Panc1 (cell line): ENCODE measurements at regions not wholly inside any gene's neighbourhood (a gene's known extent, or its start where the extent isn't known, plus 50 kb on each side); places are given as distances from the start of the nearest gene placed in this dataset.

Source experiments
- CTCF ChIP-seq: fragments of 450-650 bp; IDR thresholded peaks from 2 replicates; pipeline ENCODE4 v1.5.1; 2017; ENCODE audit warnings: mild to moderate bottlenecking
- POLR2AphosphoS5 ChIP-seq: IDR thresholded peaks from 2 replicates; pipeline ENCODE4 v1.6.1; 2012; ENCODE audit warnings: mild to moderate bottlenecking, low read depth, low read length, moderate library complexity
- REST ChIP-seq, 2 experiments: IDR thresholded peaks; 2 replicates each; pipeline ENCODE4 v1.6.1; 2011 to 2012; ENCODE audit warnings: low read depth in 2 of 2, control low read depth in 1 of 2, low read length in 1 of 2, mild to moderate bottlenecking in 1 of 2, moderate library complexity in 1 of 2; ENCODE audit not compliant: insufficient read depth in 1 of 2

GRCh38 chr1:218634212-218634611 is 289.1 kb downstream of the TGFB2 start:
- TF ChIP-seq CTCF, result no peak
- no peak for TF ChIP-seq POLR2AphosphoS5
- no peak for TF ChIP-seq REST (IDR thresholded peaks at IDR 0.05; ENCODE audit: insufficient read depth in 1 of 2, low read depth in 2 of 2, low read length in 1 of 2)
